LNCaP clone FGC (cell line): ENCODE measurements at regions not wholly inside any gene's neighbourhood (a gene's known extent, or its start where the extent isn't known, plus 50 kb on each side); places are given as distances from the start of the nearest gene placed in this dataset.

Source experiments
- DNase-seq: peaks from one replicate; pipeline ENCODE4 v3.0.0-alpha.2; 2011; ENCODE audit warnings: low read depth
- H3K4me3 ChIP-seq: 2 replicates; pipeline ENCODE4 v1.5.1; 2011; ENCODE audit warnings: mild to moderate bottlenecking, low read depth, low read length, control low read depth
- CTCF ChIP-seq: IDR thresholded peaks from 2 replicates; pipeline ENCODE4 v1.5.1; 2012; ENCODE audit warnings: mild to moderate bottlenecking; ENCODE audit not compliant: control insufficient read depth, insufficient read depth; ENCODE audit errors: extremely low read depth

- DNase-seq, result no peak
- H3K4me3 ChIP-seq, result no peak overlapping the region
- TF ChIP-seq CTCF, result no peak
These were observed 839.9 kb downstream of the KCNT2 start for GRCh38 chr1:195768377-195768776.

- no peak for DNase-seq
- no peak overlapping the region for H3K4me3 ChIP-seq
- TF ChIP-seq CTCF, result no peak
These were observed 841.5 kb downstream of the KCNT2 start for GRCh38 chr1:195766709-195767108.

- TF ChIP-seq CTCF, result no peak
- DNase-seq, result no peak
These were observed 843.1 kb downstream of the KCNT2 start for GRCh38 chr1:195765099-195765498.

GRCh38 chr1:195763907-195764374, 844.3 kb downstream of the KCNT2 start:
- DNase-seq, result no peak
- TF ChIP-seq CTCF, result no peak
- H3K4me3 ChIP-seq, result no peak overlapping the region

More at GRCh38 chr1:195765099-195765498, 843.1 kb downstream of the KCNT2 start:
- H3K4me3 ChIP-seq, result no peak overlapping the region

GRCh38 chr1:195763146-195763906, 844.9 kb downstream of the KCNT2 start:
- no peak overlapping the region for H3K4me3 ChIP-seq
- no peak for DNase-seq
- TF ChIP-seq CTCF, result no peak

- no peak overlapping the region for H3K4me3 ChIP-seq
- no peak for DNase-seq
- no peak for TF ChIP-seq CTCF
These were observed 847.1 kb downstream of the KCNT2 start for GRCh38 chr1:195761104-195761503.

GRCh38 chr1:195756109-195756508, 852.1 kb downstream of the KCNT2 start:
- no peak for TF ChIP-seq CTCF
- DNase-seq, result no peak
- H3K4me3 ChIP-seq, result no peak overlapping the region
